Thyroid gland (tissue), 4 donors: ENCODE measurements at regions not wholly inside any gene's neighbourhood (a gene's known extent, or its start where the extent isn't known, plus 50 kb on each side); places are given as distances from the start of the nearest gene placed in this dataset.
"Not testable (repeated sequence)": the region's sequence is repeated elsewhere in the genome, so short reads cannot be mapped to it uniquely, and the experiment has no call there.

Source experiments
- POLR2A ChIP-seq, 2 donors: fragments of 450-650 bp; IDR thresholded peaks; one replicate each; pipeline ENCODE4 v1.6.1; 2017; ENCODE audit warnings: antibody characterized with exemption in 2 of 2, mild to moderate bottlenecking in 2 of 2, moderate library complexity in 1 of 2
- TF ChIP-seq, protein P1 (sequence below), 6 experiments: fragments of 200-600 bp in 3 of 6; fragments of 450-650 bp in 3 of 6; sonication (generic) in 3 of 6; IDR thresholded peaks; one replicate each; pipeline ENCODE4 v1.5.1; 2016 to 2019; ENCODE audit warnings: antibody characterized with exemption in 6 of 6, mild to moderate bottlenecking in 2 of 6, inconsistent platforms in 1 of 6, moderate library complexity in 1 of 6

- TF ChIP-seq, protein P1, sequence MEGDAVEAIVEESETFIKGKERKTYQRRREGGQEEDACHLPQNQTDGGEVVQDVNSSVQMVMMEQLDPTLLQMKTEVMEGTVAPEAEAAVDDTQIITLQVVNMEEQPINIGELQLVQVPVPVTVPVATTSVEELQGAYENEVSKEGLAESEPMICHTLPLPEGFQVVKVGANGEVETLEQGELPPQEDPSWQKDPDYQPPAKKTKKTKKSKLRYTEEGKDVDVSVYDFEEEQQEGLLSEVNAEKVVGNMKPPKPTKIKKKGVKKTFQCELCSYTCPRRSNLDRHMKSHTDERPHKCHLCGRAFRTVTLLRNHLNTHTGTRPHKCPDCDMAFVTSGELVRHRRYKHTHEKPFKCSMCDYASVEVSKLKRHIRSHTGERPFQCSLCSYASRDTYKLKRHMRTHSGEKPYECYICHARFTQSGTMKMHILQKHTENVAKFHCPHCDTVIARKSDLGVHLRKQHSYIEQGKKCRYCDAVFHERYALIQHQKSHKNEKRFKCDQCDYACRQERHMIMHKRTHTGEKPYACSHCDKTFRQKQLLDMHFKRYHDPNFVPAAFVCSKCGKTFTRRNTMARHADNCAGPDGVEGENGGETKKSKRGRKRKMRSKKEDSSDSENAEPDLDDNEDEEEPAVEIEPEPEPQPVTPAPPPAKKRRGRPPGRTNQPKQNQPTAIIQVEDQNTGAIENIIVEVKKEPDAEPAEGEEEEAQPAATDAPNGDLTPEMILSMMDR (IDR thresholded peaks at IDR 0.05) = not testable (repeated sequence)
- TF ChIP-seq POLR2A (IDR thresholded peaks at IDR 0.05) = not testable (repeated sequence)
Observed at GRCh38 chr12:126983735-126984134, 1283.2 kb upstream of the TMEM132C start.
